ENCODE measurements at regions not wholly inside any gene's neighbourhood (a gene's known extent, or its start where the extent isn't known, plus 50 kb on each side); places are given as distances from the start of the nearest gene placed in this dataset.

- TF ChIP-seq CTCF (IDR thresholded peaks at IDR 0.05; ENCODE audit: low read depth, low read length, missing input control), result no peak
- no peak for TF ChIP-seq YY1 (IDR thresholded peaks at IDR 0.05)
- TF ChIP-seq ATF3 (IDR thresholded peaks at IDR 0.05), result no peak
- TF ChIP-seq TAF1 (conservative IDR thresholded peaks at IDR 0.05), result no peak
- no peak for TF ChIP-seq HNF4A (conservative IDR thresholded peaks at IDR 0.05)
- TF ChIP-seq JUND (IDR thresholded peaks at IDR 0.05), result no peak
- no peak for TF ChIP-seq SP1 (IDR thresholded peaks at IDR 0.05)
- no peak for TF ChIP-seq RAD21 (IDR thresholded peaks at IDR 0.05)
- TF ChIP-seq ZBTB33 (IDR thresholded peaks at IDR 0.05), result no peak
- TF ChIP-seq FOXA1 (IDR thresholded peaks at IDR 0.05), result no peak
- no peak for TF ChIP-seq REST (IDR thresholded peaks at IDR 0.05)
- TF ChIP-seq GABPA (IDR thresholded peaks at IDR 0.05 in 1 of 2, conservative IDR thresholded peaks at IDR 0.05 in 1 of 2), result no peak
- no peak for TF ChIP-seq EGR1 (IDR thresholded peaks at IDR 0.05; ENCODE audit: low read depth in 2 of 2)
Measured at GRCh38 chr14:65361920-65362319, 50.6 kb upstream of the FUT8 start.
